Spleen (tissue), 11 donors: ENCODE measurements at regions not wholly inside any gene's neighbourhood (a gene's known extent, or its start where the extent isn't known, plus 50 kb on each side); places are given as distances from the start of the nearest gene placed in this dataset.

Experiments used
- DNase-seq: peaks from one replicate; pipeline ENCODE4 v3.0.0-alpha.2; 2020
- H3K27ac ChIP-seq, 8 donors: fragments of 200-600 bp; sonication (generic) in 7 of 8; 1 replicate in 4 of 8; 2 replicates in 4 of 8; pipeline versions ENCODE4 v1.5.0 to v1.8.0; 2016 to 2021; ENCODE audit warnings: inconsistent platforms in 4 of 8, mild to moderate bottlenecking in 4 of 8, moderate library complexity in 1 of 8
- H3K27me3 ChIP-seq, 7 donors: fragments of 200-600 bp; sonication (generic) in 6 of 7; replicated peaks in 1 of 7; 1 replicate in 4 of 7; 2 replicates in 3 of 7; pipeline versions ENCODE4 v1.5.0 to v1.8.0; 2016 to 2021; ENCODE audit warnings: inconsistent platforms in 3 of 7, mild to moderate bottlenecking in 1 of 7
- H3K36me3 ChIP-seq, 6 donors: fragments of 200-600 bp; sonication (generic) in 5 of 6; 1 replicate in 4 of 6; 2 replicates in 2 of 6; pipeline versions ENCODE4 v1.5.0 to v1.8.0; 2016 to 2021; ENCODE audit warnings: inconsistent platforms in 2 of 6
- H3K4me1 ChIP-seq, 6 donors: fragments of 200-600 bp; sonication (generic) in 5 of 6; 1 replicate in 3 of 6; 2 replicates in 3 of 6; pipeline versions ENCODE4 v1.5.0 to v1.8.0; 2016 to 2021; ENCODE audit warnings: inconsistent platforms in 3 of 6
- H3K4me3 ChIP-seq, 8 donors: fragments of 200-600 bp; sonication (generic) in 7 of 8; 1 replicate in 4 of 8; 2 replicates in 4 of 8; pipeline versions ENCODE4 v1.5.0 to v1.8.0; 2016 to 2021; ENCODE audit warnings: inconsistent platforms in 4 of 8, mild to moderate bottlenecking in 4 of 8, moderate library complexity in 2 of 8
- H3K9me3 ChIP-seq, 8 donors: fragments of 200-600 bp; sonication (generic) in 7 of 8; 1 replicate in 4 of 8; 2 replicates in 4 of 8; pipeline versions ENCODE4 v1.5.0 to v1.8.0; 2016 to 2021; ENCODE audit warnings: inconsistent platforms in 4 of 8
- CTCF ChIP-seq, 11 experiments: fragments of 200-600 bp in 7 of 11; fragments of 450-650 bp in 4 of 11; sonication (generic) in 4 of 11; IDR thresholded peaks in 8 of 11; conservative IDR thresholded peaks in 3 of 11; 1 replicate in 7 of 11; 2 replicates in 4 of 11; pipeline versions ENCODE4 v1.4.0 to v1.8.0; 2016 to 2021; ENCODE audit warnings: antibody characterized with exemption in 11 of 11, inconsistent platforms in 4 of 11, mild to moderate bottlenecking in 1 of 11
- POLR2A ChIP-seq, 3 donors: fragments of 450-650 bp; IDR thresholded peaks; one replicate each; pipeline ENCODE4 v1.5.1; 2017; ENCODE audit warnings: antibody characterized with exemption in 3 of 3, mild to moderate bottlenecking in 1 of 3
- POLR2AphosphoS5 ChIP-seq, 3 donors: sonication (generic); formaldehyde crosslinking; IDR thresholded peaks; one replicate each; pipeline ENCODE4 v1.5.1; 2017; ENCODE audit warnings: antibody characterized with exemption in 3 of 3
- WGBS, 5 donors: extraction: QIAGEN DNeasy Blood & Tissue Kit in 3 of 5; methylation state at CpG; one replicate each; pipeline versions ENCODE4 v1.1.5 to v1.1.7; 2013 to 2018; 5-methylcytosine and 5-hydroxymethylcytosine counted together
- intact Hi-C: fragments of 100-400 bp; cut with DNase I; formaldehyde crosslinking; loops from one replicate; pipeline ENCODE4 v1.15.0; 2023; ENCODE audit warnings: low total_unique reads
- donor health status: healthy with polysubstance abuse.
- donor health status: DM: no; HTN: no; CAD: no; lungs with moderate emphysema.
- donor health status: DM: no; HTN: no; CAD: no.
- donor health status: Bipolar disorder and iron deficiency.
- donor health status: healthy.
- donor health status: DM: no; HTN: no; CAD: no.
- donor health status: DM: yes; HTN: yes; CAD: no.

- no peak for TF ChIP-seq CTCF (IDR thresholded peaks at IDR 0.05 in 8 of 11, conservative IDR thresholded peaks at IDR 0.05 in 3 of 11)
- TF ChIP-seq POLR2AphosphoS5 (IDR thresholded peaks at IDR 0.05), result no peak
- no peak for TF ChIP-seq POLR2A (IDR thresholded peaks at IDR 0.05)
- intact Hi-C loops, result no loop called here
Measured at GRCh38 chr12:59404109-59404650, 191.6 kb upstream of the SLC16A7 start.

GRCh38 chr12:59403259-59403932 is 192.4 kb upstream of the SLC16A7 start:
- intact Hi-C loops, result no loop called here
- Histone ChIP-seq H3K9me3 (peaks cover 0 to 7% (median 0%) of the 10 kb centered on the region in 8 donors), H3K4me1 (peaks cover 0 to 10% (median 2%) of the 10 kb centered on the region in 6 donors), H3K4me3 (peak overlapping the region in 1 of 8 donors; percentile 27), H3K27ac (no peak overlapping the region), H3K27me3 (no peaks in the 10 kb centered on the region), H3K36me3 (no peaks in the 10 kb centered on the region)
- no peak for DNase-seq
- TF ChIP-seq POLR2AphosphoS5 (IDR thresholded peaks at IDR 0.05) (no peak), CTCF (IDR thresholded peaks at IDR 0.05 in 8 of 11, conservative IDR thresholded peaks at IDR 0.05 in 3 of 11) (peak in 10 of 11 experiments; percentile 31 to 75 (median 64))
- WGBS, 5 donors, result 0 to 2% (median 0%) methylated on average over 3 of the region's 3 CpGs

More at GRCh38 chr12:59404109-59404650, 191.6 kb upstream of the SLC16A7 start:
- no peak for DNase-seq
- Histone ChIP-seq H3K27me3 (no peaks in the 10 kb centered on the region), H3K27ac (no peak overlapping the region), H3K9me3 (peaks cover 0 to 7% (median 0%) of the 10 kb centered on the region in 8 donors), H3K4me3 (no peak overlapping the region), H3K4me1 (peaks cover 0 to 10% (median 2%) of the 10 kb centered on the region in 6 donors), H3K36me3 (no peaks in the 10 kb centered on the region)

- H3K27ac ChIP-seq, result no peak overlapping the region
- TF ChIP-seq POLR2AphosphoS5 (IDR thresholded peaks at IDR 0.05), result no peak
- TF ChIP-seq POLR2A (IDR thresholded peaks at IDR 0.05), result no peak
- TF ChIP-seq CTCF (IDR thresholded peaks at IDR 0.05 in 8 of 11, conservative IDR thresholded peaks at IDR 0.05 in 3 of 11), result no peak
- intact Hi-C loops, result no loop called here
- no peaks in the 10 kb centered on the region for H3K27me3 ChIP-seq
- peaks cover 0 to 10% (median 2%) of the 10 kb centered on the region in 6 donors for H3K4me1 ChIP-seq
- H3K36me3 ChIP-seq, result no peaks in the 10 kb centered on the region
- WGBS, 5 donors, result 84 to 99% (median 91%) methylated on average over 2 of the region's 2 CpGs
- H3K4me3 ChIP-seq, result no peak overlapping the region
- H3K9me3 ChIP-seq, result peaks cover 0 to 7% (median 0%) of the 10 kb centered on the region in 8 donors
- DNase-seq, result no peak
Measured at GRCh38 chr12:59401862-59402261, 194.0 kb upstream of the SLC16A7 start.

GRCh38 chr12:59398164-59398563 is 197.7 kb upstream of the SLC16A7 start:
- no peak for DNase-seq
- no peak overlapping the region for H3K4me3 ChIP-seq
- no peak for TF ChIP-seq POLR2A (IDR thresholded peaks at IDR 0.05)
- TF ChIP-seq POLR2AphosphoS5 (IDR thresholded peaks at IDR 0.05), result no peak
- TF ChIP-seq CTCF (IDR thresholded peaks at IDR 0.05 in 8 of 11, conservative IDR thresholded peaks at IDR 0.05 in 3 of 11), result no peak
- no peaks in the 10 kb centered on the region for H3K27me3 ChIP-seq
- no peaks in the 10 kb centered on the region for H3K36me3 ChIP-seq
- WGBS, 5 donors, result 72 to 95% (median 88%) methylated on average over 1 of the region's 1 CpG
- intact Hi-C loops, result no loop called here
- peaks cover 0 to under 1% (median 0%) of the 10 kb centered on the region in 6 donors for H3K4me1 ChIP-seq
- H3K9me3 ChIP-seq, result peaks cover 0 to 7% (median 0%) of the 10 kb centered on the region in 8 donors
- no peak overlapping the region for H3K27ac ChIP-seq
